HUES48 (cell line): ENCODE measurements at regions not wholly inside any gene's neighbourhood (a gene's known extent, or its start where the extent isn't known, plus 50 kb on each side); places are given as distances from the start of the nearest gene placed in this dataset.

Experiments used
- H3K27ac ChIP-seq: one replicate; pipeline ENCODE4 v1.7.0; 2013; ENCODE audit warnings: low read depth, low read length, inconsistent platforms
- H3K27me3 ChIP-seq: 2 replicates; pipeline ENCODE4 v1.6.1; 2013; ENCODE audit warnings: mild to moderate bottlenecking, low read length; ENCODE audit not compliant: control insufficient read depth, insufficient read depth
- H3K36me3 ChIP-seq: 2 replicates; pipeline ENCODE4 v1.6.1; 2013; ENCODE audit warnings: low read length; ENCODE audit not compliant: control insufficient read depth, insufficient read depth
- H3K4me1 ChIP-seq: 2 replicates; pipeline ENCODE4 v1.6.1; 2013; ENCODE audit warnings: mild to moderate bottlenecking, low read length; ENCODE audit not compliant: control insufficient read depth, insufficient read depth
- H3K4me3 ChIP-seq: 2 replicates; pipeline ENCODE4 v1.5.1; 2013; ENCODE audit warnings: mild to moderate bottlenecking, low read depth, low read length
- H3K9ac ChIP-seq: 2 replicates; pipeline ENCODE4 v1.6.1; 2013; ENCODE audit warnings: mild to moderate bottlenecking, low read depth, low read length, moderate library complexity
- H3K9me3 ChIP-seq: 2 replicates; pipeline ENCODE4 v1.6.1; 2013; ENCODE audit warnings: low read length; ENCODE audit not compliant: control insufficient read depth, insufficient read depth

DNA sequence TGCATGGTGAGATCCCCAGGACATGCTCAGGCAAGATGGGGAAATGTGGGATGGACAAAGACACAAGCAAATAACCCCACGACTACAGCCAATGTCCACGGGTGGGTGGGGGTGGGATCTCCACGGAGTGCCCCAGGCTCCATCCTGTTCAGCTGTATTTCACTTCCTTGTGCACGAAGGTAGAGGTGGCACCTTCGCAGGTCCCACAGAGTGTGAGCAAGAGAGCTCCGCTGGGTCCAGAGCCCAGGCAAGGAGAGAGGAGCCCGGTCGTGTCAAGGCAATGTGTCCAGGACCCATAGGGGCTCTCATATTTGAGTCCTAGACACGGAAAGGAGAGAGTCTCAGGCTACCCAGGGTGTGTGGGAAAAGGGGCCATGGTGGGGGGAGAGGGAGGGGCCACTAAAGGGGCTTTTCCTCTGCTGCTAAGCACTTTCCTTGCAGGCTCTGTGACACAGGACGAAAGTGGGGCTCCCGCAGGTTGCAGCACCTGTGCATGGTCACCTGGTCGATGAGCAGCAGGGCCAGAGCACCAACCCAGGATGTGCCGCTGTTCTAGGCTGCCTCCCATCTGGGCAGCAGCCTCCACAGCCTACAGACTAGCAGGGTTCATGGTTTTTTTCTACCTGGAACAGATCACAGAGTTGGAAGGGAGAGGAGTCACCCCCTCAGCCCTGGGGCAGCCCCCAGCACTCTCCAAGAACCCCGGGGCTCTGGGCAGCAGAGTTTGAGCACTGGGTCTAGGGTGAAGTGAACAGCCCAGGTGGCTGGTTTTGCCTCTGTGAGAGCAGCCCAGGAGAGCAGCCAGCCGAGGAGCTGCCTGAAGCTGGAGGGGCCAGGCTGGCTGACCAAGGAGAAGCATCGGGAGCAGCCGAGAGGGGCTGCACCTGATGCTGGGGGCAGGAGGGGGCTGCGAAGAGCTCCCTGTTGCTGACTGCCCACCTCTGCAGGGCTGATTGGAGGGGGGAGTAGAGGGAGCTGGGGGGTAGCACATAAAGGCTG lies 100.7 kb upstream of the MVB12B start:
- Histone ChIP-seq H3K36me3 (no peaks in the 10 kb centered on the region), H3K27me3 (peaks cover 18% of the 10 kb centered on the region), H3K9ac (no peak overlapping the region), H3K4me3 (no peak overlapping the region), H3K27ac (no peak overlapping the region), H3K9me3 (no peaks in the 10 kb centered on the region), H3K4me1 (no peaks in the 10 kb centered on the region)

DNA sequence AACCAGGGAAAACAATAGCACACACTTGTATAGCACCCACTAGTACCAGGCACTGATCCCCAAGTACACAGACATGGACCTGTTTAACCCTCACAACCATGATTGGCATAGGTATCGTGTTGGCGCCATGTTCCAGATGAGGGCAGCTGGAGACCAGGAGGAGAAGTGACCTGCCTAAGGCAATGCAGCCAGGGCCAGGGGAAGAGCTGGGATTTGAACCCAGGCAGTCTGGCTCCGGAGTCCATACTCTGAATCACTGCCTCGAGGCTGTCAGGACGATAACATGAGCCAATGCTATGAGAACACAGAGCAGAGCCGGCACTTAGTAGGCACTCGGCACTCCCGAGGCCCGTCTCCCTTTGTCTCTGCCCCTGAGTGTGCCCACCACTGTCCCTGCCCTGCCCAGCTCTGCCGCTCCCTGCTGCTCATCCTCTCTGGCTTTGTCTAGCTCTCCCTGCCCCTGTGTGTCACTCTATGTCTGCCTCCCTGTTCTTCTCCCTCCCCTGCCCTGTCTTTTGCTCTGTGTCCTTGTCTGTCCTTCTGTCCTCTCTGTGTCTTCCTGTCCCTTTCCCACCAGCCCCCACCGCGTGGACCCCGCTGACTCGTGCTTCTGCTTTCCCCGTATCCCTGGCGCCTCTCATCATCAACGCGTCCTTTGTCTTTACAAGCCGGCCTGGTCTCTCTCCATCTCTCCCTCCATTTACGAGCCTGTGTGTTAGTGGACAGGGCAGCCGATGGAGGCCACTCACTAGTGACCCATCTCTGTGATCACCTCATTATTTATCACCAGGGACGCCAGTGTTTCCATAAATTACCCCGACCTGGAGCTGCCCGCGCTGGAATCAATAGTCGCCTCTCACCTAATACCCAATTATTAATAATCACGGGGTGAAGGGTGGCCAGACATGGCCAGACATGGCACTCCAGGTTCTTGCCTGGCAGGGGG lies 99.4 kb upstream of the MVB12B start:
- Histone ChIP-seq H3K36me3 (no peaks in the 10 kb centered on the region), H3K9me3 (no peaks in the 10 kb centered on the region), H3K27ac (no peak overlapping the region), H3K4me3 (no peak overlapping the region), H3K4me1 (no peaks in the 10 kb centered on the region), H3K9ac (no peak overlapping the region), H3K27me3 (peaks cover 14% of the 10 kb centered on the region)

DNA sequence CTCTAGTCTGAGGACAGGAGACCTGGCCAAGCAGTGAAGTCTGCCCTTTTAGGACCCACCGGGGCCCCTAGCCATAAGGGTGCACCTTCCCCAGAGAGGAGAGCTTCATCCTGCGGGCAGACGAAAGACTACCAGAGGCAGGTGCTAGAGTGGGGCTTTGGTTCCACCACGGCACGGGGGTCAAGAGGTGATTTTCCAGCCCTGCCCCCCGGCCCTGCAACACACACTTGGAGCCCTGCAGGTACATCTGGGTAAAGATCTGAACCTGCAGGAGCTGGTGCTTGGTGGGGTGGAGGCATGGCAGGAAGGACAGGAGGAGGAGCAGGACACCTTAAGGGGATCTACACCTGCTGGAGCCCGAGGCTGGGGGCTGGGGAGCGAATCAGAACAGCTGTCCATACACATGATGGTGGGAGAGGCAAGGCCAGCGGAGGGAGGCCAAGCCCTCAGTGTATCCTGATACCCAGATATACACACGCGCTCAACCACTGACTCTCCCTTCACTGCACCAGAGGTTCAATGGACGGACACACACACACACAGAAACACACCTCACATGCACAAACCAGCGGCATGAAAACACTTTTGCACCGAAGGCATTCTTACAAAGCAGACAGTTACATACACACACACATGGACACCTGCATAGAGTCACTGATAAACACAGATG lies 98.4 kb upstream of the MVB12B start:
- H3K27ac ChIP-seq: no peak overlapping the region
- H3K36me3 ChIP-seq: no peaks in the 10 kb centered on the region
- H3K4me3 ChIP-seq: no peak overlapping the region
- H3K4me1 ChIP-seq: no peaks in the 10 kb centered on the region
- no peaks in the 10 kb centered on the region for H3K9me3 ChIP-seq
- peaks cover 9% of the 10 kb centered on the region for H3K27me3 ChIP-seq
- H3K9ac ChIP-seq: no peak overlapping the region

DNA sequence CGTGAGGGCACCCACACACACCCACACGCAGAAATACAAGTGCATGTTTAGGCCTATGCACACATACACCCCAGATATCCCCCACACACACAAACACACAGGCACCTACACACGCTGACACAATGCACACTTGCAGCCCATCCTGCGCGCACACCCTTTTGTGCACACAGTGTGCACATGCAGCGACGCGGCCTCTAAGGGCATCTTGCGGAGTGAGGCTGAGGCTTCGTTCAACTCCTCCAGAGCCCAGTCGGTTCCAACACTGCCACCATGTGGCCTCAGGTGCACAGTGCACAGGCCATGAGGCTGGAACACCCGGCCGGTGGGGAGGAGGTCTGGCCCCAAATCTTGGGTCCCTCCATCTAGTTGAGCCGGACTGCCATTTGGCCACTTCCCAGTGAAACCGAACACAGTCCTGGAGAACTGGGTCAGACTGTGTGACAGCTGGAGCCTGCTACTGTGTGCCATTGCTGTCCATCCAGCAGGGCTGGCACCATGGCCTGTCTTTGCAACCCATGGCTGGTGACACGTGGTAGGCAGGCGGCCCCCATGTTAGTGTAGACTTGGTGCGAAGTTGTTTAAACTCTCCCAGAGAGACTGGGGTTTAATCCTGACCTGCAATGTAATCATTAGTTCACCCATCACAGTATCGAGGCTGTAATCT lies 97.7 kb upstream of the MVB12B start:
- Histone ChIP-seq H3K36me3 (no peaks in the 10 kb centered on the region), H3K9ac (no peak overlapping the region), H3K27ac (no peak overlapping the region), H3K4me3 (no peak overlapping the region), H3K9me3 (no peaks in the 10 kb centered on the region), H3K4me1 (no peaks in the 10 kb centered on the region), H3K27me3 (peaks cover 4% of the 10 kb centered on the region; the same call in 1 of the 2 replicates)

DNA sequence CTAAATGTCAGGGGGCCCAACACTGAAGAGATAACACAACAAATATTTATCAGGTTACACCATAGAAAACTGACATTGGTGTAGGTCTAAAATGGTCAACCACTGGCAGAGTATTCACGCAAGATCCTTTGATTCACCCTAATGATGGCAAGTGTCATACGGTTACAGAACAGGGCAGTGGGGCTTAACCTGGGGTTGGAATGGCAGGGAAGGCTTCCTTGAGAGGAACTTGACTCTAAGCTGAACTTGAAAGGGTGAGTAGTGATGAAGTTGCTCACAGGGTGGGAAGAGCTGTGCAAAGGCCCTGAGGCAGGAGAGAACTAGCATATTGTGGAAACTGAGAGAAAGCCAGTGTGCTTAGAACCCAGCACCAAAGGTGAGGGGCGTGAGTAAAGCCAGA lies 97.1 kb upstream of the MVB12B start:
- Histone ChIP-seq H3K27me3 (peaks cover 4% of the 10 kb centered on the region; the same call in 1 of the 2 replicates), H3K36me3 (no peaks in the 10 kb centered on the region), H3K4me3 (no peak overlapping the region), H3K9me3 (no peaks in the 10 kb centered on the region), H3K9ac (no peak overlapping the region), H3K27ac (no peak overlapping the region), H3K4me1 (no peaks in the 10 kb centered on the region)

DNA sequence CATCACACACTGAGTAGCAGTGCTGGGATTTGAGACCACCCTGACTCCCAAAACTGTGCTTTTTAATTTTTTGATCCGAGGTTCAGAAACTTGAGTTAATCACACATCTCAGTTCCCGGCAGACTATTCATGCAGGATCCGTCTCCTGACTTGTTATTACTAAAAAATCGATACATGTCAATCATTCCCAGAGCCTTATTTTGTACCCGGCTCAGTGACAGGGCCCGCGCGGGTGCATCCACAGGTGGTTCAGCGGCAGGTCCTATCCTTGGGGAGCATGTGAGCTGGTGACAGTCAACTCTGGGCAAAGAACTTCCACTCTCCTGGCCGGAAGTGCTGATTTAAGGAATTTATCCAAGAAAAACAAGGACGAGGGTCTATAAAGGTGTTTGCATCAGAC lies 95.9 kb upstream of the MVB12B start:
- no peak overlapping the region for H3K27ac ChIP-seq
- H3K27me3 ChIP-seq: peaks cover 4% of the 10 kb centered on the region; the same call in 1 of the 2 replicates
- no peak overlapping the region for H3K9ac ChIP-seq
- no peaks in the 10 kb centered on the region for H3K9me3 ChIP-seq
- no peaks in the 10 kb centered on the region for H3K36me3 ChIP-seq
- H3K4me3 ChIP-seq: no peak overlapping the region
- no peaks in the 10 kb centered on the region for H3K4me1 ChIP-seq

DNA sequence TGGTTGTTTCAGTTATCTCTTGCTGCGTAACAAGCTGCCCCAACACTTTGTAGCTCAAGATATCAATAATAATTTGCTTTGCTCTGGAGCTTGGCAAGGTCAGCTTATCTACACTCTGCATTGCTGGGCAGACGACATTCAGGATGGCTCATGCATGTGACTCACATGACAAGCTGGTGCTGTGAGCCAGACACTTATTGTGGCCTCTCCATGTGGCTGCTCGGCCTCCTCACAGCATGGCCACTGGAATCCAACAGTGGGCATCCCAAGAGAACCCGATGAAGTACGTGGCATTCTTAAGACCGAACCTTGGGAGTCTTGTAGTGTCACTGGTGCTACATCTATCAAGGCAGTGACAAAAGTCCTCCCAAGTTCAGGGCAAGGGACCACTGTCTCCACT lies 94.2 kb upstream of the MVB12B start:
- H3K4me1 ChIP-seq: no peaks in the 10 kb centered on the region
- no peaks in the 10 kb centered on the region for H3K9me3 ChIP-seq

DNA sequence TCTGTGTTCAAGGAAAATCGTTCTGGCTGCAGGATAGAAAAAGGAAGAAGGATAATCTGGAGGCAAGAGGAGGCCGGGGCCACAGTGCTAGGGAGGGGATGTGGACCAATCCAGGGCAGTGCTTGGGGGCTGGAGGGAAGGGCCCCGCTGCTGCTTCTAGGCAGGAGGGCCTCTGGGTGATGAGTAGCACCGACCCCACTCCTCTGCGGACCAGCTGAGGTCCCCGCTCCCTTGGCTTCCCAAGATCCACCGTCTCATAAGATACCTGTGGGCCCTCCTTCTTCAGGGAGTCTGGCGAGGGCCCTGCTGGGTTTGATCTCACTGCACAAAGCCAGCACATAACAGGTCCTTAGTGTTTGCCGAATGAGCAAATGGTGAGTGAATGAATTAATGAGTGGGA lies 93.5 kb upstream of the MVB12B start:
- no peaks in the 10 kb centered on the region for H3K36me3 ChIP-seq
- peaks cover 4% of the 10 kb centered on the region; the same call in 1 of the 2 replicates for H3K27me3 ChIP-seq
- no peak overlapping the region for H3K9ac ChIP-seq
- no peak overlapping the region for H3K27ac ChIP-seq
- no peaks in the 10 kb centered on the region for H3K9me3 ChIP-seq
- H3K4me3 ChIP-seq: no peak overlapping the region
- H3K4me1 ChIP-seq: no peaks in the 10 kb centered on the region

More for the DNA sequence above, 94.2 kb upstream of the MVB12B start:
- Histone ChIP-seq H3K9ac (no peak overlapping the region), H3K27me3 (peaks cover 4% of the 10 kb centered on the region; the same call in 1 of the 2 replicates), H3K36me3 (no peaks in the 10 kb centered on the region), H3K27ac (no peak overlapping the region), H3K4me3 (no peak overlapping the region)

DNA sequence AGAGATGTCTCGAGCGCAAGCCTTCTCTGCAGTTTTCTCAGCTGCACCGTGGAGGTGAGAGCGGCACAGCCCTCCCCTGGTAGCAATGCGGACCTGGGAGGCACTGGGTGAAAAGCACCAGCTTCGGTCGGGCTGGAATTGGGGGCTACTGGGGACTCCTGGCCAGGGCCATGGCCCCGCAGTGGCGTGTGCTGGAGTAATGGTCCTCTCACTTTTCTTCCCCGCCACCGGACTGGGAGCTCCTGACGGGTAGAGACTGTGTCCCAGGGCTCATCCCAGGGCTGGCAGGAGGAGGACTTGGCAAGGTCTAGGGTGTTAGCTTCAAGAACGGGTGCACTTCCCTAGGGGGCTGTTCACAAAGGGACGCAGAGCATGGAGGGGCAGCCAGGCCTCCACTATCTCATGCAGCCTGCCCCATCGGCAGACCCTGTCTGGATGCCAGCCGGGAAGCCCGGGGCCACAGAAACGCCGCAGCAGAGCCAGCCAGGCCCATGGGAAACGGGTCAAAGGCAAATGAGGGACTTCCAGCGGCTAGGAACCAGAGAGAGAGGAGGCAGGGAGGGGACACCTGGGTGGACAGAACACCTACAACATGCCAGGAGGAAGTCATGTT lies 92.6 kb upstream of the MVB12B start:
- Histone ChIP-seq H3K36me3 (no peaks in the 10 kb centered on the region), H3K27me3 (no peaks in the 10 kb centered on the region)

More for the DNA sequence above, 92.6 kb upstream of the MVB12B start:
- Histone ChIP-seq H3K4me1 (no peaks in the 10 kb centered on the region), H3K9me3 (no peaks in the 10 kb centered on the region), H3K4me3 (no peak overlapping the region), H3K9ac (no peak overlapping the region), H3K27ac (no peak overlapping the region)
